ENCODE measurements at regions not wholly inside any gene's neighbourhood (a gene's known extent, or its start where the extent isn't known, plus 50 kb on each side); places are given as distances from the start of the nearest gene placed in this dataset.

DNA sequence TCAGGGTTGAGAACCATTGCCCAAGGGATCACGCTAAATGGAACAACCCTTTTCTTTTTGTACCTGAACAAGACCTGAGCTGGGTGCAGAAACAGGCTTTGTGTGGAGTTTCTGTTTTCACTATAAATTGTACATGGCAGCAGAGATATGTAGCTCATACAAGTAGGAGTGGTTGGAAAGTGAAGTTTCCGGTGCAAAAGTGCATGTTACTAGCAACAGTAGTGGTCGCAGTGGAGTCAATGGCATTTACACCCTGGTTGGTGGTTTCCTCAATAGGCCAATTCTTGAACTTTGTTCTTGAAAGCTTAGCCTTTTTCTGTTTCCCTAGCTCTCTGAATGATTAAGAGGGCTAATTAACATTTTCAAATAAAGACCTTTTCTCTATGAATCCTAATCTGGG lies 170.7 kb downstream of the NEBL start:
- no peak for DNase-seq (ENCODE audit: low spot score)

DNA sequence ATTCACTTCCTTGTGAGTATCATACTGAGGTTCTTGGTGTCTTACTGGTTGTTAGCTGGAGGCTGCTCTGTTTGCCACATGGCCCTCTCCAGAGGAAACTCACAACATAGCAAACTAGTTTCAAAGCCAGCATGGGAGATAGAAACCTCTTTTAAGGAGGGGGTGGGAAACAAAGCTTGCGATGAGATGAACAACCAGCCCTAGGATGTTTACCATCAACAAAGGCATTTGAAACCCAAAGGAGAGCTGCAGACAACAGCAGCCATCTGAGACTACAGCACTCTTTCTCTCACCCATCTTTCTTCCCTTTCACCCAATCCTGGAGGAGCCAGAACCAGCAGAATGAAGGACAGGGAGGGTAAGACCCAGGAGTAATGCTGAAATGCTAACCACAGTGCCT lies 182.1 kb downstream of the NEBL start:
- DNase-seq (ENCODE audit: low spot score) = no peak

DNA sequence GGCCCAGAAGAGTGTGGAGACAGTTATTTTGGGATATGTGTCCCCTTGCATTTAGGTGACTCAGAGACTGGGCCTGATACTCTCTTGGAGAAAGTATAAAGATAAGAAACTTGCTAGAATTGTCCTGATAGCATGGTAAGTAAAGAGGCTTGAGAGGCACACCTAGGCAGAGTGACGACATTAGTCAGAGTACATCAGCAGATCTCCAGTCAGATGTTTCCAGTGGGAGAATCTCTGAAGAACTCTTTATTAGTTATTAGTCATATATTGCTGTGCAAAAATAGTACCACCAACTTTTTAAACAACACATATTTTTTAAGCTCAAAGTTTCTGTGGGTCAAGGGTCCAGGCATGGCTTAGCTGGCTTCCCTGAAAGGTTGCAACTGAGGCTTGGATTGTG lies 182.6 kb downstream of the NEBL start:
- no peak for DNase-seq (ENCODE audit: low spot score)

DNA sequence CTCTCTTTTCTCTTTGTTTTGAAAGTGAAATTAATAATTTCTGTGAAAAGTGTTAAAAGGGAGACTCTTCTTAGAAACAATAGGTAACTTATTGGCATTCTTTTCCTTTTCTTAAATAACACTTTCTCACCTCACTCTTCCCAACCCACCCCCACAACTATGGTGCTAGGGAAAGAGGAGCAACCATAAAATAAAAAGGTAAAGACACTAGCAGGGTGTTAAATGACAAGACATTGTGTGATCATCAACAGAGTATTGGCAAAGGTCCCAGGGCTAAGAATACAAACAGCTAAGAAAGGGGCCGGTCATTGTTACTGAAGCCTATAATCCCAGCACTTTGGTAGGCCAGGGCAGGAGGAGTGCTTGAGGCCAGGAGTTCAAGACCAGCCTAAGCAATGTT lies 183.7 kb downstream of the NEBL start:
- DNase-seq (ENCODE audit: low spot score) = no peak

DNA sequence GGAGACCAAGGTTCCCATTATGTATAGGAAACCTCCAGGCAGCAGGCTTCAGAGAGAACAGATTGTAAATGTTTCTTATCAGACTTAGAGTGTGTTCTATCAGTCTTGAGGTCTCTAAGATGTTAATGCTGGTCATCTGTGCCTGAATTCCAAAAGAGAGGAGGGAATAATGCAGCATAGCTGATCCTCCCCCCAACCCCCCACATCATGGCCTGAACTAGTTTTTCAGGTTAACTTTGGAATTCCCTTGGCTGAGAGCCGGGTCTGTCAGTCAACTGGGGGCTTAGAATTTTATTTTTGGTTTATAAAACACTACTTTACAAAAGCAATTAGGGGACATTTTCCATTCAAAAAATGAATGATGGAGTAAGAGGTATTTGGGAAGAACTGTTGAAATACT lies 184.3 kb downstream of the NEBL start:
- DNase-seq (ENCODE audit: low spot score) = no peak

DNA sequence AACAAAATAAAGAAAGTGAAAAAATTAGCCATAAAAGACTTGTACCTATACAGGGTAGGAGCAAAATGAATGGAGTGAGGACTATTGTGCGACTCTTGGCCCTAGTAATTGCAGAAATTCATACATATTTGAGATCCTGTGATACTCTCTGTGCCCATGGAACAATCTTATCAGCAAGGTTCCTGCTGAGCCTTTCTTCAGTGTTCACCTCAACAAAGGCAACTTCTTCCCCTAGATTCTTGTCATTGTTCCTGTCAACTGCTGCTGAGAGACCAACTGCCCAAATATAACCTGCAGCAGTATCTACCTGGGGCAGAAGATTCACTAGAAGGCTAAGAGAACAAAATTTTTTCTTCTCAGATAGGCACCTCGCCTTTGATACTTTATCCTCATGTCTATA lies 187.4 kb downstream of the NEBL start:
- DNase-seq (ENCODE audit: low spot score) = no peak

DNA sequence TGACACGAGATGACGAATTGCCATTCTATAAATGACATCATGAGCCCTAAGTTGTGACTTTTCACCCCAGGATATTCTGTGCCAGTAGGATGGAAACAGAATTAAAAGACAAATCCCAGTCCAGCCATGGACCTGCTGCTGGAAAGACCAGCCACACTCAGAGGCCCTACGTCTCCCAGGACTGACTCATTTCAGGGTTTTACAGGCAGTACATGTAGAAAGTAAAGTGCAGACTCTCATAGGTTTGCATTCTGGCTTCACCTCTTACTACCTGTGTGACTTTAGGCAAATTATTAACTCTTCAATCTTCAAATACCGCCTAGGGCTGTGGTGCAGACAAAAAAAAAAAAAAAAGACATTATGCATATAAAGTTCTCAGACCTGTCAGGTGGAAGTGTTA lies 188.8 kb downstream of the NEBL start:
- no peak for DNase-seq (ENCODE audit: low spot score)

DNA sequence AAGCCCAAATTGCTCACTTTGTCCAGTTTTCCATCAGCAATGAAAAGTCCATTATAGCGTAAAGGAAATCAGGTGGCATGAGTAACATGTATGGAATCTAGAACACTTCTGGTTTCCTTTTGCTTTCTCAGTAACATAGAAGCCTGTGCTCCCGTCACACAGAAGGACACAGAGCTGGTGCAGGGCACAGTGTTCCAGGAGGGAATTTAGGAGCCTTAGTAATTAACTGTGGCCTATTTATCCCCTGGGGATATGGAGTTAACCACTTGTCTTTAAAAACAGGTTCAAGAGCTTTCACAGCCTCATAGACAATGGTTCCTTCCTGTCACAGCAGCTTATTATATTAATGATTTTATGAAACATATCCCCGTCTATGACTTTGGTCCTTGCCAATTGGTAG lies 189.9 kb downstream of the NEBL start:
- no peak for DNase-seq (ENCODE audit: low spot score)

DNA sequence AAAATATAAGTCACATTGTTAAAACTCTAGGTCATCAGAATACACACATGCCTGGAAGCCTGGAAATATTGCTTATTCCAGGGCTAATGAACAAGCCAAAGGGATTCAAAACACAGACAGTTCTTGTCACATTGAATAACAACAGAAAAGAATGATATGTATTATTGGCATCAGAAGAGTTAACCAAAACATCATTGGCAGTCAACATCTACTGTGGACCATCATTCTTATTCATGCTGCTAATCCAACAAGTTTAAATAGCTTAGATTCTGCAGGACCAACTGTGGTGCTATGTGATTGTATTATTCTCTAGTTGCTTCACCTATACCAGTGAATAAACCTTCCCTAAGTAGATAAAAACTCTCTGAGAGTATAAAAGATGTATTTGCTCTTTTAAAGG lies 198.3 kb downstream of the NEBL start:
- no peak for DNase-seq (ENCODE audit: low spot score)

DNA sequence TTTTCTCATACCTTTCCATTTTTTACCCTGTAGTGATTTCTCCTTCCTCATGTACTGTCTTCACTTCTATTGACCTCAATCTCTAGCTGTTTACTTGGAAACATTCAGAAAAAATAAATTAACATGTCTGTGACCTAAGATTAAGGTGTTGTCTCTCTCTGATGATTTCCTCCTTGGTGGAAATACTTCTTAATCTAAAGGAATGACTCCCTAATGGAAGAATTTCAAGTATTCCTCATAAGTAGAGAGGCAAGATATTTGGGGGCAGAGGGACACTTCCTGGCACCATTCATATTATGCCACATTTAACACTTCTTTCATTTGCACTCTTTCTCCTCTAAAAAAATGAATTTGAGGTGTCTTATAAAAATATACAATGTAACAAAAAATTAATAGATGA lies 202.8 kb downstream of the NEBL start:
- no peak for DNase-seq (ENCODE audit: low spot score)

DNA sequence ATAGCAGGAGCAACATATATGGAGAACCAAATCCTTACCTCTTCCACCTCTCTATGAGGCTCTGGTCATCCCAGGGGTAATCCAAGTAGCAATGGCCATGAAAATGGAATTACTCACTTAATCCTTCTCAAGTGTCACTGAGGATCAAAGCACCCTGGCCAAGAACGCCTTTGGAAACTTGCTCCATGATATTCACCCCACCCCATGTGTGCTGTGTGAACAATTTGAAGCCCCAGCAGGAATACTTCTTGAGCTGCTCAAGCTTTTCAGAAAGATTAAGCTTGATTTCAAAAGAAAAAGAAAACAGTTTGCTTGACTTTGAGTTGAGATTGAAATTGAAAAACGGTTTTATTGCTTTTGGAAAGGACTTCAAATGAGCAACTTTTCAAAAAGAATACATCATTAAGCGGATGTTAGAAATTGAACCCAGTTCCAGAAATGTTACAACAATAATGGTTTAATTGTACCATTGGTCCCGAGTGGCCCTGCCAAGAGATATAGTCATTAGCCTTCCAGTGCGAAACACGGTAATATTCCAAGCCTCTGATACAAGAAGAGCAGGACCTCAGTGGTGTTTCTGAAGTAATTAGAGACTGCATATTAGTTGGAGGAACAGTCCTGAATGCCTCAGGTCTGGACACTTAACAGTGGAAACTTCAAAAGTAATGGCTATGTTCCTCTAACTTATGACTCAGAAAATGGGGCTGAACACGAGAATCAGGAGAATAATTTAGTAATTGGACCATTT lies 208.1 kb downstream of the NEBL start:
- DNase-seq (ENCODE audit: low spot score) = no peak

DNA sequence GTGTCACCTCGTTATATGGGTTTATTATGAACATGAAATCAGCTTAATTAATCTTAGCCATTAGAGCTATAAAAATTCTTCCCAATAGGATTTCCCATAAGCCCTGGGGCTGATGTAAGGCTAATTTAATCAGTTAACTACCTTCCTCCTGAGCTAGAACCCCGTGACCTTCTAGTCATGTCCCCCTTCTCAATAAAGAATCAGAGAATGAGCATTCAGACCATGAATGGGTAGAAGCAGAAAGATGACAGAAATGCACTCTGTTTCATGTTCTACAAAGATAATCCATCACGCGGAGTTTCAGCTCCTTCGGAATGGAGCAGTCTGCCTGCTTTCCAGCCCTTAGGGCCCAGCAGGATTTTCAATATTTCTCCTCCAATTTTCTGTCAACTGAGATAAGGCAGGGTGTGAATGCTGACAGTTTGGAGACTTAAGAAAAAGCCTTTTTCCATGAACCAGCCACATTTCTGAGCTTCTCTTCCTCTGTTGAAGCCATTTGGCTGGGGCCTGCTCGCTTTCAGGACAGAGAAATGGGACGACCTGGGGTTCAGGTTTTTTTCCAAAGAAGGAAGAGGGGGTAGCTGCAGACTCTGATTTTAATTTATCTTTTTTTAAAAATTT lies 211.0 kb downstream of the NEBL start:
- DNase-seq (ENCODE audit: low spot score) = no peak

DNA sequence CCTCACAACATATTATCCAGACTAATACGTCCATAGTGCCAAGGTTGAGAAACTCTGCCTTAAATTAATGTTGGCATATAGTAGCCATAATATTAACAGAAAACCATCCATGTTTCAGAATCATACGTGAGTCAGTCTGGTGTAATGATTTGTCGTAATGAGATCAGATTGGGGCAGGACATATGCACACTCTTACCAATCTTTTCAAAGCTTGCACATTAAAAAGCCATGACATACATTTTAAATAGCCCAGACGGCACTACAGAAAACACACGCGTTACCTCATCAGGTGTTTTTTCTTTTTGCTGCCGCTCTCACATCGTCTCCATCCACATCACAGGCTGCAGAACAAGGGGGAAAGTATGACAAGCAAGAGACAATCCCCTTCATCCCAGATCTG lies 211.6 kb downstream of the NEBL start:
- no peak for DNase-seq (ENCODE audit: low spot score)

DNA sequence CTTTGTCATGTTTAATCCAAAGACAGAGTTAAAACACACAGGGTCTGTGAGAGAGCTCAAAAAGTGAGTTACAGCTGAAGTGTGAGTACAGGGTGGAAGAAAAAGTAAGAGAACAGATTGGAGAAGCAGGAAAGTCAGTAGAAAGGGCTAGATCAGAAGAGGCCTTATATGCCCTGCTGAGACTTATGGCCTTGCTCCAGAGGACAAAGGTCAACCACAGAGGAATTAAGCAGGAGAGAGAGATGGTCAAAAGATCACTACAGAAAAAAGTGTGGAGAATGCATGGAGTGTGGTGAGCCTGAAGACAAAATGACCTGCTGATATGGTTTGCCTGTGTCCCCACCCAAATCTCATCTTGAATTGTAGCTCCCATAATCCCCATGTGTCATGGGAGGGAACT lies 213.8 kb downstream of the NEBL start:
- no peak for DNase-seq (ENCODE audit: low spot score)

DNA sequence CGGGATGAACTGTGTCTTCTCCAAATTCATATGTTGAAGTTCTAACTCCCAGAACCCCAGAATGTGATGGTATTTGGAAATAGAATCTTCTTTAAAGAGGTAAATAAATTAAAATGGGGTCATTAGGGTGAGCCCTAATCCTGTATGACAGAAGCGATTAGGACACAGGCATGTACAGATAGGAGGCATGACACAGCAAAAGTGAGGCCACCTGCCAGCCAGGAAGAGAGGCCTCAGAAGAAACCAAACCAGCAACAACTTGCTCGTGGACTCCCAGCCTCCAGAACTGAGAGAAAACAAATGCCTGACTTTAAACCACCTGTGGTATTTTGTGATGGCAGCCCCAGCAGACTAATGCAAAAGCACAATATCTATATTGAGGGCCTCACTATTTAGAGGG lies 214.3 kb downstream of the NEBL start:
- DNase-seq (ENCODE audit: low spot score) = no peak

DNA sequence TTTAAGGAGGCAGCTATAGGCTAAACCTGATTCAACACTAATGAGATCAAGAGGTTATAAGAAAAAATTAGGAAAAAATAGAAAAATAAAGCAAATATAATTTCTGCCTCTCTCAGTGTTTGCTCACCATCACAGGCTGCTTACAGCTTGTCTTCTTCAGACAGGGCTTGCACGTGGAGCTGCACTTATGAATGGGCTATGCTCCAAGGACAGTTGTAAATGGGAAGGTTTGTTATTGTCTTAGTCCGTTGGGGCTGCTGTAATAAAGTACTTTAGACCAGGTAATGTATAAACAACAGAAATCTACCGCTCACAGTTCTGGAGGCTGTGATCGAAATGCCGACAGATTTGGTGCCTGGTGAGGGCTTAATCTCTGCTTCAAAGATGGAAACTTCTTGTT lies 219.8 kb downstream of the NEBL start:
- no peak for DNase-seq (ENCODE audit: low spot score)

DNA sequence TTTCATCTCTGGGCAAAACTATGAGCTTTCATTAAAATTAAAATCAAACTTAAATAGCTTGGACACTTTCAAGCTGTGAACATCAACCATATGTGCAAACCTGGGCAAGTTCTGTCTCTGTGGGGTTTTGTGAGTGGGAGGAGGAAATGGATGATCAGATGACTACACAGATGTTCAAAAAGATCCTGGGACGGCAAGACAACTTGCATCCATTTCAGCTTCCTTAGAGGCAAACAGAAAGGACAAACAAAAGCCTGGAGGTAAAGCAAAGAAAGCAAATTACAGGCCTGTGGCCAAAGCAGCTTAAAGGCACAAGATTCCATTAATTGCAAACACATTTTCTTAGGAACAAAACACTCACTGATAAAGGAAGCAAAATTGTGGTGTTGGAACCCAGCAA lies 222.2 kb downstream of the NEBL start:
- no peak for DNase-seq (ENCODE audit: low spot score)

DNA sequence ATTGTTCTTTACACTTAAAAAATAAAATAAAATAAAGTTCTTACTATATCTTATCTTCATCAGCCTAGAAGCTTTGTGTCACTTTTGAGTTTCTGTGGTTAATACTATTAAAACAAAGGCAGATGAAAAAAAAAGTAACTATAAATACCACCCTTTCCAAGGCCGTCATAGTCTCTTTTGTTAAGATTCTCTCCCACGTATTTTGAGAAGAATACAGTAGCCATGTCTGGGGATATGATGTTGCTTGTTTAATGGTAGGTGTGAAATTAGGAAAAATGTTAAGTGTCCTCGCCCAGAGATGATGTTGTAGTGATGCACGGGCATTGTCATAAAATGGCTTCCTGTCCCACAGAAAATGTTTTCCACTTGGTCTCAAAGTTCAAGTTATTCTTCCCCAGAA lies 223.9 kb downstream of the NEBL start:
- no peak for DNase-seq (ENCODE audit: low spot score)

DNA sequence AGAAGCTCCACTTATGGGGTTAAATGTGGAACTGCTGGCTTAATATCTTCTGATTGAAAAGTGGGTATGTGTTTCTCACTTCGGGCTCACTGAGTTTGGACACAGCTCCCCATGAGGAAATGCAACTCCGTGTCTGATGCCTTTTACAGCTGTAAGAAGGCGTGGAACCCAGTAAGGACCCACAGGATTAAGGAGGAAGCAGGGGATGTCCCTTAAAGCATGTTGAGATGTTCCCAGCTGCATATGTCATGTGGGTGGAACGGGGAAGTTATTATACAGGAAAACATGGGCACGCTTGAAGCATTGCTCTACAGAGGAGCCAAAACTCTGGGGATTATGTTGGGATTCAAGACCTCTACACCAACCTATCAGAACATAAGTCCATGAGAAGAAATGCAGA lies 224.4 kb downstream of the NEBL start:
- DNase-seq (ENCODE audit: low spot score) = no peak

DNA sequence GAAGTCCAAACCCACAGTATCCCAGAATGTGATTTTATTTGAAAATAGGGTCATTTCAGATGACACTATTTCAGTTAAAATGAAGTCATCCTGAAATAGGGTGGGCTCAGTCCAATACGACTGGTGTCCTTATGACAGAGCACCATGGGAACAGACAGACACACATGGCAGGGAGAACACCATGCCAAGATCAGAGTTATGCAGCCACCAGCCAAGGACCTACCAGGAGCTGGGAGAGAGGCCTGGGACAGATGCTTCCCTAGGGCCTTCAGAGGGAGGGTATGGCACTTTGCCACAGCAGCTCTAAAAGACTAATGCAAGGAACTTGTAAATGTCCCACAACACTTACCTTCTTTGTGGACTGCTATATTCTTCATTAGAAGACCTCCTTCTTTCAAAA lies 226.5 kb downstream of the NEBL start:
- no peak for DNase-seq (ENCODE audit: low spot score)

DNA sequence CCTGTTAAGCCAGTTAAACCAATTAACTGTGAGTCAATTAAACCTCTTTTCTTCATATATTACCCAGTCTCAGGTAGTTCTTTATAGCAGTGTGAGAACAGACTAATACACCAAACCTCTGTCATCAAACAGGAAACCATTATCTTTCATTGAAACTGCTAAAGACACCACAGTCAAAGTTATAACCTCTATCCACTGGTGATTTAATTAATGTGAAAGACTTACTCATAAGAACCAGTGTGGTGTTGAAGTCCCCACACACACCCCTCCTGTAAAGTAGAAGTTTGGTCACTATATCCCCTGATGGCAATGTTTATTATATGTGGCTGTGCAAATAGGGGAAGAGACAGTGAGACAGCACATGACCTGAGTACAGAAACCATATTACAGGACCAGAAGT lies 228.1 kb downstream of the NEBL start:
- no peak for DNase-seq (ENCODE audit: low spot score)

DNA sequence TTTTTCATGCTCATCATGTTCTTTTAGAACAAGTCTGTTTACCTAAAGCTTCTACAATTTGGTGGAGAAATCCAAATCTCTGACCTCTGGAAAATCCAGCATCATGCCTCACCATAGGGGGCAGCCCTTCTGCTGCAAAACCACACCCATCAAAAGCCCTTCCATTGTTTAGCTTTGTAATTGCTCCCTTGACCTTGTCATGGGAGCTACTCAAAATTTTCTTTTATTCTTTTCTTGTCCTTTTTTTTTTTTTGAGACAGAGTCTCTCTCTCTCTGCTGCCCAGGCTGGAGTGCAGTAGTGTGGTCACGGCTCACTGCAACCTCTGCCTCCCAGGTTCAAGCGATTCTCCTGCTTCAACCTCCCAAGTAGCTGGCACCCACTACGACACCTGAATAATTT lies 234.4 kb downstream of the NEBL start:
- DNase-seq (ENCODE audit: low spot score) = no peak

DNA sequence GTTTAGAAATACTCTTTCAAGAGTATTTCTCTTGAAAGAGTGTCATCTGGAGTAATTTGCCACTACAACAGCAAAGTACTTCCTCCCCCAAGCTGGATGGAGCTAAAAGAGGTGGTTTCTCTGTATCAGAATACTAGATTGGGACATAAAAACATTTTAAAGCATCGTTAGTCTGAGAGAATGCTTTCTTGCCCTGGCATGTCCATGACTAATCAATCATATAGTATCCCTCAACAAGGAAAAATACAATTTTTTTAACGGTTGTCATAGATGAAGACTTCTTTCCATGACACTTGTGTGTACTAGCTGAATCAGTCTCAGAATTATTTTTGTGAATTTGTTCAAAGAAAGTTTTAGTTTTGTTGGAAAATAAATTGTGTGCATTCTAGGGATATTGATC lies 237.9 kb downstream of the NEBL start:
- DNase-seq (ENCODE audit: low spot score) = no peak

DNA sequence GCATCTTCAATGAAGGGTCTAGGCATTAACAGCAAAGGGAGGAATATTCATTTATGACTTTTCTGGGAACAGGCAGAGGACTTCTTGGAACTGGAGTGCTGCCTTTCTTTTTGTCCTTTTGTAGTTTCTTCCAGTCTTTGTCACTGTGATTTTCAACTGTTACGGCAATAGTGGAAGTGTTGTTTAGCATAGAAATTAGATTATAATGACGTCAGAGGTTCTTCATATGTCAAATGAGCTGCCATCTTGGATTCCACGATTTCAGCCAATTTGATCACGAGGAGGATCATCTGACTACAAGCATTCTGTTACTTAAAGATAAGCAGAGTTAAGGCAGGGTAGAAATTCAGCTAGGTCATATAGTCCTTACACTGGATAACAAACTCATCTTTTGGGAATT lies 239.0 kb downstream of the NEBL start:
- no peak for DNase-seq (ENCODE audit: low spot score)

Measured in RKO (cell line).